OCI-LY7 (cell line): ENCODE measurements at regions not wholly inside any gene's neighbourhood (a gene's known extent, or its start where the extent isn't known, plus 50 kb on each side); places are given as distances from the start of the nearest gene placed in this dataset.

ENCODE experiments used
- CTCF ChIP-seq: fragments of 200-600 bp; sonication (generic); conservative IDR thresholded peaks from 2 replicates; pipeline ENCODE4 v1.5.1; 2014; ENCODE audit warnings: mild to moderate bottlenecking, antibody characterized with exemption, low read length, moderate library complexity, mixed read lengths
- EZH2phosphoT487 ChIP-seq: fragments of 200-600 bp; sonication (generic); IDR thresholded peaks from 2 replicates; pipeline ENCODE4 v1.6.1; 2018; ENCODE audit warnings: low read depth, borderline replicate concordance, mild to moderate bottlenecking, mixed run types, antibody characterized with exemption, low read length, moderate library complexity, mixed read lengths

- TF ChIP-seq EZH2phosphoT487 (no peak), CTCF (no peak)
Measured at GRCh38 chr21:16912075-16912474, 600.8 kb upstream of the CXADR start.
